ENCODE measurements at regions not wholly inside any gene's neighbourhood (a gene's known extent, or its start where the extent isn't known, plus 50 kb on each side); places are given as distances from the start of the nearest gene placed in this dataset.

- no peaks in the 10 kb centered on the region for H3K4me1 ChIP-seq (ENCODE audit: control insufficient read depth in 1 of 2, insufficient read depth in 2 of 2, low read length in 2 of 2)
- no peak for ATAC-seq (ENCODE audit: low FRiP score)
- no peaks in the 10 kb centered on the region for H3K36me3 ChIP-seq (ENCODE audit: control insufficient read depth in 1 of 2, insufficient read depth in 2 of 2, low read length in 1 of 2)
- WGBS, 2 donors = 94 to 96% methylated on average over 1 of the region's 1 CpG
- no peaks in the 10 kb centered on the region for H3K9me3 ChIP-seq (ENCODE audit: control insufficient read depth, low read length)
- DNase-seq = no peak
- H3K4me3 ChIP-seq (ENCODE audit: low read length in 2 of 2) = no peak overlapping the region
- intact Hi-C loops (cut with DNase I) = no loop called here
- no peaks in the 10 kb centered on the region for H3K27me3 ChIP-seq (ENCODE audit: control insufficient read depth in 1 of 2, insufficient read depth in 2 of 2, low read length in 1 of 2)
- H3K27ac ChIP-seq (ENCODE audit: low read depth in 1 of 2, low read length in 2 of 2) = no peak overlapping the region
Measured at GRCh38 chr6:146997062-146997461, 207.2 kb upstream of the STXBP5 start.

- no peak for DNase-seq
- ATAC-seq (ENCODE audit: low FRiP score) = peak; percentile 15
Measured at GRCh38 chr6:146999766-147000165, 204.5 kb upstream of the STXBP5 start.

GRCh38 chr6:147000545-147001488 lies 203.4 kb upstream of the STXBP5 start:
- no peaks in the 10 kb centered on the region for H3K4me1 ChIP-seq (ENCODE audit: control insufficient read depth in 1 of 2, insufficient read depth in 2 of 2, low read length in 2 of 2)
- DNase-seq (no peak), ATAC-seq (ENCODE audit: low FRiP score) (no peak)
- H3K27me3 ChIP-seq (ENCODE audit: control insufficient read depth in 1 of 2, insufficient read depth in 2 of 2, low read length in 1 of 2) = no peaks in the 10 kb centered on the region
- no peak overlapping the region for H3K4me3 ChIP-seq (ENCODE audit: low read length in 2 of 2)
- H3K36me3 ChIP-seq (ENCODE audit: control insufficient read depth in 1 of 2, insufficient read depth in 2 of 2, low read length in 1 of 2) = no peaks in the 10 kb centered on the region
- H3K9me3 ChIP-seq (ENCODE audit: control insufficient read depth, low read length) = no peaks in the 10 kb centered on the region
- H3K27ac ChIP-seq (ENCODE audit: low read depth in 1 of 2, low read length in 2 of 2) = no peak overlapping the region
- intact Hi-C loops (cut with DNase I) = no loop called here
- WGBS, 2 donors = 23 to 26% methylated on average over 9 of the region's 9 CpGs

More at GRCh38 chr6:146999766-147000165, 204.5 kb upstream of the STXBP5 start:
- H3K27ac ChIP-seq (ENCODE audit: low read depth in 1 of 2, low read length in 2 of 2) = no peak overlapping the region
- 91 to 92% methylated on average over 5 of the region's 5 CpGs for WGBS, 2 donors
- H3K4me3 ChIP-seq (ENCODE audit: low read length in 2 of 2) = no peak overlapping the region
- no peaks in the 10 kb centered on the region for H3K9me3 ChIP-seq (ENCODE audit: control insufficient read depth, low read length)
- H3K36me3 ChIP-seq (ENCODE audit: control insufficient read depth in 1 of 2, insufficient read depth in 2 of 2, low read length in 1 of 2) = no peaks in the 10 kb centered on the region
- no peaks in the 10 kb centered on the region for H3K27me3 ChIP-seq (ENCODE audit: control insufficient read depth in 1 of 2, insufficient read depth in 2 of 2, low read length in 1 of 2)
- intact Hi-C loops (cut with DNase I) = no loop called here
- H3K4me1 ChIP-seq (ENCODE audit: control insufficient read depth in 1 of 2, insufficient read depth in 2 of 2, low read length in 2 of 2) = no peaks in the 10 kb centered on the region

- WGBS, 2 donors = 78 to 83% methylated on average over 1 of the region's 1 CpG
Measured at GRCh38 chr6:147001621-147002020, 202.6 kb upstream of the STXBP5 start.

GRCh38 chr6:147003186-147003585 lies 201.0 kb upstream of the STXBP5 start:
- ATAC-seq (ENCODE audit: low FRiP score) (no peak), DNase-seq (no peak)
- Histone ChIP-seq H3K27ac (ENCODE audit: low read depth in 1 of 2, low read length in 2 of 2) (no peak overlapping the region), H3K27me3 (ENCODE audit: control insufficient read depth in 1 of 2, insufficient read depth in 2 of 2, low read length in 1 of 2) (no peaks in the 10 kb centered on the region), H3K36me3 (ENCODE audit: control insufficient read depth in 1 of 2, insufficient read depth in 2 of 2, low read length in 1 of 2) (no peaks in the 10 kb centered on the region), H3K4me1 (ENCODE audit: control insufficient read depth in 1 of 2, insufficient read depth in 2 of 2, low read length in 2 of 2) (no peaks in the 10 kb centered on the region), H3K9me3 (ENCODE audit: control insufficient read depth, low read length) (no peaks in the 10 kb centered on the region), H3K4me3 (ENCODE audit: low read length in 2 of 2) (no peak overlapping the region)
- intact Hi-C loops (cut with DNase I) = no loop called here

More at GRCh38 chr6:147001621-147002020, 202.6 kb upstream of the STXBP5 start:
- ATAC-seq (ENCODE audit: low FRiP score) (no peak), DNase-seq (no peak)
- H3K27ac ChIP-seq (ENCODE audit: low read depth in 1 of 2, low read length in 2 of 2) = no peak overlapping the region
- H3K36me3 ChIP-seq (ENCODE audit: control insufficient read depth in 1 of 2, insufficient read depth in 2 of 2, low read length in 1 of 2) = no peaks in the 10 kb centered on the region
- no peaks in the 10 kb centered on the region for H3K4me1 ChIP-seq (ENCODE audit: control insufficient read depth in 1 of 2, insufficient read depth in 2 of 2, low read length in 2 of 2)
- no peaks in the 10 kb centered on the region for H3K27me3 ChIP-seq (ENCODE audit: control insufficient read depth in 1 of 2, insufficient read depth in 2 of 2, low read length in 1 of 2)
- H3K4me3 ChIP-seq (ENCODE audit: low read length in 2 of 2) = no peak overlapping the region
- intact Hi-C loops (cut with DNase I) = no loop called here
- no peaks in the 10 kb centered on the region for H3K9me3 ChIP-seq (ENCODE audit: control insufficient read depth, low read length)

GRCh38 chr6:147005499-147005898 lies 198.7 kb upstream of the STXBP5 start:
- Histone ChIP-seq H3K36me3 (ENCODE audit: control insufficient read depth in 1 of 2, insufficient read depth in 2 of 2, low read length in 1 of 2) (no peaks in the 10 kb centered on the region), H3K27ac (ENCODE audit: low read depth in 1 of 2, low read length in 2 of 2) (no peak overlapping the region), H3K9me3 (ENCODE audit: control insufficient read depth, low read length) (no peaks in the 10 kb centered on the region), H3K4me3 (ENCODE audit: low read length in 2 of 2) (no peak overlapping the region), H3K4me1 (ENCODE audit: control insufficient read depth in 1 of 2, insufficient read depth in 2 of 2, low read length in 2 of 2) (no peaks in the 10 kb centered on the region), H3K27me3 (ENCODE audit: control insufficient read depth in 1 of 2, insufficient read depth in 2 of 2, low read length in 1 of 2) (no peaks in the 10 kb centered on the region)
- intact Hi-C loops (cut with DNase I) = no loop called here
- DNase-seq = no peak
- no peak for ATAC-seq (ENCODE audit: low FRiP score)

- intact Hi-C loops (cut with DNase I) = no loop called here
- H3K27me3 ChIP-seq (ENCODE audit: control insufficient read depth in 1 of 2, insufficient read depth in 2 of 2, low read length in 1 of 2) = no peaks in the 10 kb centered on the region
- no peak overlapping the region for H3K27ac ChIP-seq (ENCODE audit: low read depth in 1 of 2, low read length in 2 of 2)
- H3K9me3 ChIP-seq (ENCODE audit: control insufficient read depth, low read length) = no peaks in the 10 kb centered on the region
- ATAC-seq (ENCODE audit: low FRiP score) (no peak), DNase-seq (no peak)
- H3K4me3 ChIP-seq (ENCODE audit: low read length in 2 of 2) = no peak overlapping the region
- no peaks in the 10 kb centered on the region for H3K36me3 ChIP-seq (ENCODE audit: control insufficient read depth in 1 of 2, insufficient read depth in 2 of 2, low read length in 1 of 2)
- no peaks in the 10 kb centered on the region for H3K4me1 ChIP-seq (ENCODE audit: control insufficient read depth in 1 of 2, insufficient read depth in 2 of 2, low read length in 2 of 2)
Measured at GRCh38 chr6:147007441-147007840, 196.8 kb upstream of the STXBP5 start.

- H3K36me3 ChIP-seq (ENCODE audit: control insufficient read depth in 1 of 2, insufficient read depth in 2 of 2, low read length in 1 of 2) = no peaks in the 10 kb centered on the region
- no peak overlapping the region for H3K4me3 ChIP-seq (ENCODE audit: low read length in 2 of 2)
- ATAC-seq (ENCODE audit: low FRiP score) (no peak), DNase-seq (no peak)
- no peaks in the 10 kb centered on the region for H3K4me1 ChIP-seq (ENCODE audit: control insufficient read depth in 1 of 2, insufficient read depth in 2 of 2, low read length in 2 of 2)
- no peaks in the 10 kb centered on the region for H3K9me3 ChIP-seq (ENCODE audit: control insufficient read depth, low read length)
- H3K27ac ChIP-seq (ENCODE audit: low read depth in 1 of 2, low read length in 2 of 2) = no peak overlapping the region
- no peaks in the 10 kb centered on the region for H3K27me3 ChIP-seq (ENCODE audit: control insufficient read depth in 1 of 2, insufficient read depth in 2 of 2, low read length in 1 of 2)
- 84 to 85% methylated on average over 2 of the region's 2 CpGs for WGBS, 2 donors
- intact Hi-C loops (cut with DNase I) = no loop called here
Measured at GRCh38 chr6:147009358-147009757, 194.9 kb upstream of the STXBP5 start.

GRCh38 chr6:147015674-147016073 lies 188.5 kb upstream of the STXBP5 start:
- Histone ChIP-seq H3K36me3 (ENCODE audit: control insufficient read depth in 1 of 2, insufficient read depth in 2 of 2, low read length in 1 of 2) (no peaks in the 10 kb centered on the region), H3K27me3 (ENCODE audit: control insufficient read depth in 1 of 2, insufficient read depth in 2 of 2, low read length in 1 of 2) (no peaks in the 10 kb centered on the region), H3K4me1 (ENCODE audit: control insufficient read depth in 1 of 2, insufficient read depth in 2 of 2, low read length in 2 of 2) (no peaks in the 10 kb centered on the region), H3K4me3 (ENCODE audit: low read length in 2 of 2) (no peak overlapping the region), H3K27ac (ENCODE audit: low read depth in 1 of 2, low read length in 2 of 2) (no peak overlapping the region), H3K9me3 (ENCODE audit: control insufficient read depth, low read length) (no peaks in the 10 kb centered on the region)
- 85 to 91% methylated on average over 5 of the region's 5 CpGs for WGBS, 2 donors
- intact Hi-C loops (cut with DNase I) = no loop called here
- DNase-seq = no peak
- no peak for ATAC-seq (ENCODE audit: low FRiP score)
